ENCODE measurements at regions not wholly inside any gene's neighbourhood (a gene's known extent, or its start where the extent isn't known, plus 50 kb on each side); places are given as distances from the start of the nearest gene placed in this dataset.

DNA sequence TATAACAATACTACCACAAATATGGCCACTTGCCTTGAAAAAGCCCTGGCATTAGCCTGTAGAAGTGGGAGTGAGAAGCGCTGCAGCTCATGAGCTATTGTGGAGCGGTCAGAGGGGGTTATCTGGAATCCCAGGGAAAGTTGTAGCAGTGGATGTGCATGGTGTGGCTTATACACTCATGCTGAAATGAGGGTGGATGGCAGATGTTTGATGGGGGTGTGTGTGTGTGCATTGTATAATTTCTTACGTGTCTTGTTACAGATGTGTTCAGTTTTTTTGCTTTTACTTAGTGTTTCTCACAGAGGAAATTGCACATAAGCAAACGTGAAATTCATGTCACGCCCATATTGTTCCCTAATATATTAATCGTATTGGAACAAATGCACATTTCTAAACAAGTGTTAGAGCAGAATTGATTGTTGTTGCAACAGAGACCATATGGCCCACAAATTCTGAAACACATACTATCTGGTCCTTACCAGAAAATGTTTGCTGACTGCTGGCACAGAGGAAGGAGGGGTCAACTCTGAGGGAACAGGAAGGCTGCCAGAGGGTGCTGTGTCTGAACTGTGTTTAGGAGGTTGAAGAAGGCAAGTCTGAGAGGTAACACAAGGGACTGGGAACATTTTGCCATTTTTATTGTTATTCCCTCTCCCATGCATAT lies 200.0 kb upstream of the CFAP20DC start:
- TF ChIP-seq ZNF274 (IDR thresholded peaks at IDR 0.05; ENCODE audit: low read depth, low read length), result no peak
- no peak for TF ChIP-seq YY1 (IDR thresholded peaks at IDR 0.05; ENCODE audit: insufficient read depth, insufficient read length)
- TF ChIP-seq SUZ12 (IDR thresholded peaks at IDR 0.05; ENCODE audit: extremely low read depth, insufficient read depth, insufficient read length), result no peak
